HG03558 (cell line): ENCODE measurements at regions not wholly inside any gene's neighbourhood (a gene's known extent, or its start where the extent isn't known, plus 50 kb on each side); places are given as distances from the start of the nearest gene placed in this dataset.

Experiments used
- ATAC-seq: cut with Tn5 transposase; IDR thresholded peaks from one replicate; pipeline ENCODE4 v1.9.1; 2021; ENCODE audit warnings: moderate number of reproducible peaks; ENCODE audit not compliant: unreplicated experiment; ENCODE audit errors: extremely low read depth

GRCh38 chr7:94054130-94054529 is 50.0 kb upstream of the BET1 start:
- no peak for ATAC-seq

GRCh38 chr7:94055963-94056362 is 51.8 kb upstream of the BET1 start:
- ATAC-seq, result no peak

GRCh38 chr7:94056796-94057207 is 52.6 kb upstream of the BET1 start:
- ATAC-seq, result no peak

GRCh38 chr7:94057955-94058354 is 53.8 kb upstream of the BET1 start:
- ATAC-seq, result no peak

- ATAC-seq, result peak; percentile 61
Observed at GRCh38 chr7:94059746-94060145, 55.6 kb upstream of the BET1 start.

- ATAC-seq, result no peak
Observed at GRCh38 chr7:94060752-94061151, 56.6 kb upstream of the BET1 start.

- no peak for ATAC-seq
Observed at GRCh38 chr7:94061326-94061725, 57.2 kb upstream of the BET1 start.

GRCh38 chr7:94062372-94062771 is 58.2 kb upstream of the BET1 start:
- no peak for ATAC-seq

- no peak for ATAC-seq
Observed at GRCh38 chr7:94064541-94065191, 60.5 kb upstream of the BET1 start.

- no peak for ATAC-seq
Observed at GRCh38 chr7:94067047-94067446, 62.9 kb upstream of the BET1 start.

- no peak for ATAC-seq
Observed at GRCh38 chr7:94067506-94067905, 63.4 kb upstream of the BET1 start.

- peak; percentile 41 for ATAC-seq
Observed at GRCh38 chr7:94069162-94069739, 65.1 kb upstream of the BET1 start.

- no peak for ATAC-seq
Observed at GRCh38 chr7:94080551-94080950, 76.4 kb upstream of the BET1 start.

- no peak for ATAC-seq
Observed at GRCh38 chr7:94082126-94082525, 78.0 kb upstream of the BET1 start.

- ATAC-seq, result peak; percentile 98
Observed at GRCh38 chr7:94087664-94088352, 83.7 kb upstream of the BET1 start.

GRCh38 chr7:94088560-94088959 is 84.4 kb upstream of the BET1 start:
- no peak for ATAC-seq

GRCh38 chr7:94089806-94090205 is 85.7 kb upstream of the BET1 start:
- no peak for ATAC-seq

GRCh38 chr7:94092980-94093379 is 88.8 kb upstream of the BET1 start:
- no peak for ATAC-seq

- no peak for ATAC-seq
Observed at GRCh38 chr7:94094298-94094697, 90.1 kb upstream of the BET1 start.

GRCh38 chr7:94095316-94096009 is 91.3 kb upstream of the BET1 start:
- ATAC-seq, result no peak

GRCh38 chr7:94099679-94100078 is 95.5 kb upstream of the BET1 start:
- no peak for ATAC-seq
